ENCODE measurements at regions not wholly inside any gene's neighbourhood (a gene's known extent, or its start where the extent isn't known, plus 50 kb on each side); places are given as distances from the start of the nearest gene placed in this dataset.

GRCh38 chr6:105649192-105649591 is 246.3 kb upstream of the PREP start:
- no peak for DNase-seq (ENCODE audit: low spot score)

GRCh38 chr6:105648276-105648675 is 245.4 kb upstream of the PREP start:
- DNase-seq (ENCODE audit: low spot score): peak; percentile 5

- DNase-seq (ENCODE audit: low spot score): peak; percentile 53
Measured at GRCh38 chr6:105646391-105646867, 243.5 kb upstream of the PREP start.

- DNase-seq (ENCODE audit: low spot score): no peak
Measured at GRCh38 chr6:105645958-105646357, 243.1 kb upstream of the PREP start.

DNA sequence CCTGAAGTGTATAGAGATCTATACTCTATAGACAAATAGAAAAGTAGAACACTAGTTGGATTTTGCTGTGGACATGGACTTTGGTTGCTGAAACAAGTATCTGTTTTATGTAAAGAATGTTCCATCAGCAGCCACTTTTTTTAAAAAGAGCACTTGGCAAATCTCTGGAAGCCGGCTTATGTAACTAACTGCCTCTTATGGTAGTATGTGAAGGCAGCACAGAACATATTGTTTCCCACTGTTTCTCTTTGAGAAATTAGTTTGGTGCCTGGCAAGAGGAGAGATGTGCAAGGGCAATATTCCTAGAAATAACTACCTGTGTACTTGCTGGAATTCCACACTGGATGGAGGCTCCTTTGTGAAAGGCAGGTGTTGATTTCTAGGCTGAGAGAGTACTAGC is 242.3 kb upstream of the PREP start:
- DNase-seq (ENCODE audit: low spot score): no peak

- DNase-seq (ENCODE audit: low spot score): no peak
Measured at GRCh38 chr6:105644691-105645090, 241.8 kb upstream of the PREP start.

GRCh38 chr6:105644073-105644489 is 241.2 kb upstream of the PREP start:
- no peak for DNase-seq (ENCODE audit: low spot score)

DNA sequence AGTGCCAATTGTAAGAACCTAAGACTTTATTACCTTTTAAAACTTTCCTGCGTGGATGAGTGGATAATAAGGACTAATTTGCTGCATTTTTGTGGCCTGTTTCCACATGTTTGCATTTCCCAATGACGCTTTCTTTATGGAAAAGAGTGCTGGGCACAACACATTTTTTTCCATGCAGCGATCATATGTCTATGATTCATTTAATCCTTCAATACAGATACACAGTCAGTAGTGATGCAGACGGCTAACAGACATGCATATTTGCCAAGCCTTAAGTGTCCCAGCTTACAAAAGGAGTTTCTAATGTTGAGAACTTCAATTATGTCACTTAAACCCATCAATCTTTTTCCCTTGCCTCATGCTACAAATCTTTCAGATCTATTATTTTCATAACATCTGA is 239.8 kb upstream of the PREP start:
- no peak for DNase-seq (ENCODE audit: low spot score)

GRCh38 chr6:105641504-105641903 is 238.6 kb upstream of the PREP start:
- DNase-seq (ENCODE audit: low spot score): no peak

DNA sequence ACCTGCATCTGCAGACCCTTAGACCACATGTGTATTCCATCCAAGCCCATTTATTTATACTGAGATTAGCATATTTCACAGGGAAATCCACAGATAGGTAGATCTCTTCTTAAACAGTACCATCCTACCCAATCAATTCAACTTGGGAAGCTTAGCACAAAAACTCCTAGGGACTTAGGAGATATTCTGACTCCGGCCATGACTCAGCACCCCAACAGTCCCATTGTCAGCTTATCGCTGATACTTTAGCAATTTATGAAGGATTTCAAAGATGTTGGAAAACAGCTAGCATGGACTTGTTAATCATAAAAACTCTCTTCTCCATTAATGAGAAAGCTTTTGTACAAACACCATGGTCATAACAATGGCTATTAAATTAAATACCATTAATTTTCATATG is 236.2 kb upstream of the PREP start:
- no peak for DNase-seq (ENCODE audit: low spot score)

DNA sequence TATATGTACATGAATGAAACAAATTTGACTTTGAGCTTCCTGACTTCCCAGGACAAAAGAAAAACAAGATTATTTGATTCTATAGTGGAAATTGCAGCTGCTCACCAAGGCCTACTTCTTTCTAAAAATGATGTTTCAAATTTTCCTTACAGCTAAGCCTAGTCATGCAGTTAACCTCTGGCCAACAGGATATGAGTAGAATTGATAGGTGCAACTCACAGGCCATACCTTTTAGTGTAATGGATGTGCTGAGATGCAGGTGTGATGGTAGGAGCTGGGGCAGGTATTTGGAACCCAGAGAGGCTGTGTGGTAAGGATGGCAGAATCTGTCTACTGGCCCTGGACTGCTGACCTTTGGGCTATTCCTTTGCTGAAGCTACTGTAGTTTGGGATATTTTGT is 230.9 kb upstream of the PREP start:
- no peak for DNase-seq (ENCODE audit: low spot score)

DNA sequence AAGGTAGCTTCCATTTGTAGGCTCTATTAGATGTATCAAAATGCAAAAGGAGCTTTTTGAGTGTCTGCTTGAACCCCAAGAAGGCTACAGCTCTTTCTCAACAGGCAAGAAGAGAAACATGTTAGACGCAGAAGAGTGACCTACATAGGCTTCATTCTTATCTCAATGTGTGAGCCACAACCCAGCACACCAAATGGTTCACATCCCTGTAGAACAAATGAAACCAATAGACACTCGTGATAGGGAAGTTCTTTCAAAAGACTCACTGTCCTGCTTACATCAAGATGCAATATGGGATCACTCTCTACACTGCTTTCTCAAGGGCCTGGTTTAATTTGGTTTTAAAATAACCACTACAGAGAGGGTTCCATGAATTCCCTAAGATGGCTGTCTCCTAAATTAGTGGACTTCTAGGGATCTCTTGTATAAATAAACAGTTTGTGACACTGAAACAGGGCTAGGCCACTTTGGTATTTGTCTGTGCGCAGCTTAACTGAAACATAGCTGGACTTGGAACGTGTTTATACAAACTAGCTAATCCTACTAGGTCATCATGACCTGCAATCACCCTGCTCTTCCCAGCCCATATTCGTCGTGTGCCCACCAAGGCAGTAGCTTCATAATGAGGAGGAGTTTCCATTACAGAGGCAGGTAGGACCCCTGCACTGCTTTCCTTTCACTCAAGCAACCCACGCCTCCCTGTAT is 225.4 kb upstream of the PREP start:
- no peak for DNase-seq (ENCODE audit: low spot score)

- no peak for DNase-seq (ENCODE audit: low spot score)
Measured at GRCh38 chr6:105626295-105627158, 223.6 kb upstream of the PREP start.

DNA sequence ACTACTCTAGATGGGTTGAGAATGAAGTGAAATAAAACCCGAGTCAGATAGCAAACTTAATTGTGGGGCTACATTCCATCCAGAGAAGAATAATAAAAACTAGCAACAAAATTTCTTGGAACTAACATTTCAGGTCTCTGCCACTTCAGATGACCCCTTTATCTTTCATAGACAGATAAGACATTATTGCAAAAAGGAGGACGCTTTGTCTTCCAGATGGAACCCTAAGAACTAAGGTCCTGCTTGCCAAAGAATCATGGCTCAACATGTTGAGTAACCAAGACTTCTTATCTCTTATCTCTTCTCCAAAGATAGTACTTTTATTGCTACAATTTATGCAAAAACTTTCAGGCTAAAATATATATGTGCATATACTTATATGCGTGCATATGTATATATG is 221.1 kb upstream of the PREP start:
- no peak for DNase-seq (ENCODE audit: low spot score)

GRCh38 chr6:105622226-105622625 is 219.3 kb upstream of the PREP start:
- no peak for DNase-seq (ENCODE audit: low spot score)

GRCh38 chr6:105621564-105622175 is 218.8 kb upstream of the PREP start:
- no peak for DNase-seq (ENCODE audit: low spot score)

DNA sequence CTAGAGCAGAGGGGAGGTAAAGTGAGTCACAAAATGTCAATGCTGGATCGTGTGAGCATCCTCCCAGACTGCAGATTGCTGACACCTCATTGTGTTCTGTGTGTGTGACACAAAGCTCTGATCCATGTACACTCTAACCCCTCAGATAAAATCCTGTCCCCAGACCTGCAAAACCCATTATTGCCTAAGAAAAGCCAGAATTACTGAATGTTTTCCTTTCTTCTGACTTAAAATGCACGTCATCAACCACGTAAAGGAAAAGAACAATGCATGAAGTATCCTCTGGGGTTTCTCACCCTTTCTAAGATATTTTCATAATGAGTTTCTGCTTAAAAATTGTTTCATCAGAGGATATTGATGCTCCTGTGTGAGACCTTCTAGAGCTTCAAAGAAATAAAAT is 218.0 kb upstream of the PREP start:
- DNase-seq (ENCODE audit: low spot score): no peak

DNA sequence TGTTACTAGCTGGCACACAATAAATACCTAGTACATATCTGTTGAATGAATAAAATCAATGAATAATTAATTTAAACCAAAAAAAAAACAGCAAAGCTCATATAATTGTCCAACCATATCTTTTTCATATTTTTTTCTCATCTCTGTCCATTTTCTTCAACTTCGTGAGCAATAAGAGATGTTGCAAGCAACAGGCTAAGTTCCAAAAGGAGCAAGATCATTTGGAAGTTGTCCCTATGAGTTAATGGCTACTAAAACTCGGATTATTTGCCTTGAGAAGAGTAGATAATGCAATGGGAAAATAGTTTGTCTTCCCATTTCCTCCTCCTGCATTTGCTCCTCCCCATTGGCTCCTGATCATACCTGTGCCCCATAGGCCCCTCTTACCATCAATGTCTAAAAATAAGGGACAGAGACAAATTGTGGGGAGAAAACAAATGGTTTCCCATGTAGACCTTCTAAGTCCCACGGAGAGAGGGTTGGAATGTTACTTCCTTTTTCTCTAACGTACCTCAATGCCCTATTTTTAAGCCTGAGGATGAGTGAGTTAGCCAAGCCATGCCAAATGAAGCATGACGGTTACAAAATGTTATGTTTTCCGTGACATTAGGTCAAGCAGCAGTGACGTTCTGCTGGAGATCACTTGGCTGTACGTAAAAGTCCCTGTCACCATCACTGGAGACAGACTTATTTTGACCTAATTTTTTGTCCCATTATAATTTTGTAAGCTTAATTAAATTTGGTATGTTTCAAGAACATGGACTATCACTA is 217.3 kb upstream of the PREP start:
- DNase-seq (ENCODE audit: low spot score): no peak

- no peak for DNase-seq (ENCODE audit: low spot score)
Measured at GRCh38 chr6:105618247-105618646, 215.4 kb upstream of the PREP start.

- DNase-seq (ENCODE audit: low spot score): no peak
Measured at GRCh38 chr6:105616521-105616920, 213.6 kb upstream of the PREP start.

GRCh38 chr6:105611606-105612005 is 208.7 kb upstream of the PREP start:
- DNase-seq (ENCODE audit: low spot score): no peak

DNA sequence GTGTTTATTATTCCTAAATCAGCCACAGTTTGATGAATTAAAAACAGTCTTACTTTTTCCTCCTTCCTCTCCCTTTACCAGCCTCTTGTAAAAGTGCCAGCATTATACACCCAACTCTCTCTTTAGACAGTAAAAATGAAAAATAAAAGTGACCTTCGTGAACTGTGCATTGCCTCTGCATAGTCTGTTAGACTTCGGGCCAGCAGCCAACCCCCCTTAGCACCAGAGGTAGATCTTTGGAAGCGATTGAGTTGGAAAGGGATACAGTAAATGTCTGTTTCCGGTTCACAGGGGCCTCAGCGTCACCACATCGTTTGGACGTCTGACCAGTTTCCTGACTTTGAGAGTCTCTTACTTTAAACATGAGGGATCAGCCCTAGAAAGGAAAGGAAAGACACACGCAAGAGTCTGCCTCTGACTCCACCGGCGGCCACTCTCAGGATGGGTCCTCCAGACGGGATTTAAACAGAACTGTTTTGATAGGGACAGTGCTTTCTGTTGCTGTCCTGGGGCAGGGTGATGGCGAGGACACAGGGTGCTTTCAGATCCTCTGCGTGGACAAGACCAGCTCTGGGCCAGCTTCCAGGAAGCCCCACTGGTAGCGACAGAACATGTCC is 206.6 kb upstream of the PREP start:
- no peak for DNase-seq (ENCODE audit: low spot score)

All from CD4-positive, alpha-beta T cell treated with Interleukin-6 at 100 ng/mL for 8 hours (primary cell).